Trophoblast cell (in vitro differentiated cells and primary cell): ENCODE measurements at regions not wholly inside any gene's neighbourhood (a gene's known extent, or its start where the extent isn't known, plus 50 kb on each side); places are given as distances from the start of the nearest gene placed in this dataset.

ENCODE experiments used
- DNase-seq, 2 donors: peaks; one replicate each; pipeline ENCODE4 v3.0.0-alpha.2; 2016
- H2AFZ ChIP-seq: 2 replicates; pipeline ENCODE4 v1.6.1; 2013; ENCODE audit warnings: low read length, moderate library complexity, mild to moderate bottlenecking; ENCODE audit not compliant: insufficient read depth, poor library complexity
- H2AK5ac ChIP-seq: 2 replicates; pipeline ENCODE4 v1.6.1; 2013; ENCODE audit warnings: mild to moderate bottlenecking, low read length
- H2BK120ac ChIP-seq: 2 replicates; pipeline ENCODE4 v1.6.1; 2013; ENCODE audit warnings: low read length, mild to moderate bottlenecking, moderate library complexity; ENCODE audit not compliant: insufficient read depth, poor library complexity
- H2BK12ac ChIP-seq: 2 replicates; pipeline ENCODE4 v1.6.1; 2013; ENCODE audit warnings: mild to moderate bottlenecking, low read length, moderate library complexity
- H2BK5ac ChIP-seq: 2 replicates; pipeline ENCODE4 v1.6.1; 2013; ENCODE audit warnings: low read length, low read depth, moderate library complexity, mild to moderate bottlenecking; ENCODE audit not compliant: poor library complexity
- H3K14ac ChIP-seq: 2 replicates; pipeline ENCODE4 v1.6.1; 2013; ENCODE audit warnings: mild to moderate bottlenecking, low read length
- H3K18ac ChIP-seq: 2 replicates; pipeline ENCODE4 v1.6.1; 2013; ENCODE audit warnings: mild to moderate bottlenecking, low read length
- H3K23ac ChIP-seq: 2 replicates; pipeline ENCODE4 v1.6.1; 2013; ENCODE audit warnings: low read length
- H3K27ac ChIP-seq: 2 replicates; pipeline ENCODE4 v1.5.1; 2013; ENCODE audit warnings: low read depth, mild to moderate bottlenecking, inconsistent platforms, low read length, moderate library complexity
- H3K27me3 ChIP-seq: 2 replicates; pipeline ENCODE4 v1.6.1; 2013; ENCODE audit warnings: inconsistent platforms, mild to moderate bottlenecking, low read length, moderate library complexity; ENCODE audit not compliant: insufficient read depth
- H3K36me3 ChIP-seq, 2 experiments: 1 replicate in 1 of 2; 2 replicates in 1 of 2; pipeline ENCODE4 v1.6.1; 2013; ENCODE audit warnings: low read length in 2 of 2, mild to moderate bottlenecking in 2 of 2, moderate library complexity in 1 of 2; ENCODE audit not compliant: insufficient read depth in 2 of 2, control insufficient read depth in 1 of 2
- H3K4ac ChIP-seq: 2 replicates; pipeline ENCODE4 v1.6.1; 2013; ENCODE audit warnings: low read depth, mild to moderate bottlenecking, low read length, moderate library complexity
- H3K4me1 ChIP-seq, 2 experiments: 1 replicate in 1 of 2; 2 replicates in 1 of 2; pipeline ENCODE4 v1.6.1; 2013; ENCODE audit warnings: low read length in 2 of 2, mild to moderate bottlenecking in 2 of 2, moderate library complexity in 1 of 2; ENCODE audit not compliant: insufficient read depth in 2 of 2, control insufficient read depth in 1 of 2
- H3K4me2 ChIP-seq: 2 replicates; pipeline ENCODE4 v1.6.1; 2013; ENCODE audit warnings: inconsistent platforms, mild to moderate bottlenecking, low read length, moderate library complexity
- H3K4me3 ChIP-seq: 2 replicates; pipeline ENCODE4 v1.5.1; 2013; ENCODE audit warnings: mild to moderate bottlenecking, low read depth, low read length, inconsistent platforms
- H3K79me1 ChIP-seq: one replicate; pipeline ENCODE4 v1.6.1; 2013; ENCODE audit warnings: low read length
- H3K79me2 ChIP-seq: 2 replicates; pipeline ENCODE4 v1.6.1; 2013; ENCODE audit warnings: low read length, mild to moderate bottlenecking; ENCODE audit not compliant: control insufficient read depth, insufficient read depth, poor library complexity
- H3K9ac ChIP-seq: 2 replicates; pipeline ENCODE4 v1.6.1; 2013; ENCODE audit warnings: mild to moderate bottlenecking, low read length
- H3K9me3 ChIP-seq: 2 replicates; pipeline ENCODE4 v1.6.1; 2013; ENCODE audit warnings: low read depth, mild to moderate bottlenecking, control low read depth, inconsistent platforms, low read length; ENCODE audit not compliant: insufficient read depth
- H4K12ac ChIP-seq: 2 replicates; pipeline ENCODE4 v1.6.1; 2013; ENCODE audit warnings: low read depth, mild to moderate bottlenecking, low read length, moderate library complexity
- H4K8ac ChIP-seq: 2 replicates; pipeline ENCODE4 v1.6.1; 2013; ENCODE audit warnings: low read depth, mild to moderate bottlenecking, low read length, moderate library complexity
- H4K91ac ChIP-seq: one replicate; pipeline ENCODE4 v1.6.1; 2013; ENCODE audit warnings: low read depth, mild to moderate bottlenecking, low read length, moderate library complexity
- WGBS: extraction: QIAGEN DNeasy Blood & Tissue Kit; methylation state at CpG from one replicate; pipeline ENCODE4 v1.1.7; 2013; ENCODE audit warnings: missing lambda C conversion rate; ENCODE audit not compliant: insufficient read length, insufficient coverage; ENCODE audit errors: extremely low coverage; 5-methylcytosine and 5-hydroxymethylcytosine counted together

GRCh38 chr7:153188630-153189029 lies 429.1 kb downstream of the ACTR3B start:
- Histone ChIP-seq H2AFZ (no peak overlapping the region), H4K8ac (no peak overlapping the region), H2BK12ac (no peak overlapping the region), H4K12ac (no peak overlapping the region), H2BK120ac (no peak overlapping the region), H3K79me2 (no peaks in the 10 kb centered on the region), H2AK5ac (no peak overlapping the region), H3K18ac (no peak overlapping the region), H3K36me3 (no peaks in the 10 kb centered on the region), H3K4ac (no peak overlapping the region), H3K4me1 (peaks cover 4 to 6% of the 10 kb centered on the region in 2 experiments), H3K4me3 (no peak overlapping the region), H4K91ac (no peak overlapping the region), H3K14ac (no peak overlapping the region), H3K27me3 (no peaks in the 10 kb centered on the region), H3K9me3 (no peaks in the 10 kb centered on the region), H2BK5ac (no peak overlapping the region), H3K23ac (no peak overlapping the region), H3K27ac (no peak overlapping the region), H3K79me1 (no peaks in the 10 kb centered on the region), H3K9ac (no peak overlapping the region), H3K4me2 (no peak overlapping the region)
- no CpG with 5 or more reads among the region's 3 CpGs for WGBS
- peak; percentile 91 to 93 for DNase-seq

GRCh38 chr7:153190452-153190851 lies 430.9 kb downstream of the ACTR3B start:
- no peak overlapping the region for H3K14ac ChIP-seq
- H3K4me3 ChIP-seq = no peak overlapping the region
- H2BK12ac ChIP-seq = no peak overlapping the region
- no peak overlapping the region for H3K9ac ChIP-seq
- no peak overlapping the region for H2BK120ac ChIP-seq
- no peaks in the 10 kb centered on the region for H3K27me3 ChIP-seq
- H3K23ac ChIP-seq = no peak overlapping the region
- H4K8ac ChIP-seq = no peak overlapping the region
- H4K12ac ChIP-seq = no peak overlapping the region
- no peak overlapping the region for H3K4me2 ChIP-seq
- H4K91ac ChIP-seq = no peak overlapping the region
- no CpG with 5 or more reads among the region's 3 CpGs for WGBS
- no peaks in the 10 kb centered on the region for H3K79me1 ChIP-seq
- H3K27ac ChIP-seq = no peak overlapping the region
- H3K4me1 ChIP-seq = peaks cover 4 to 6% of the 10 kb centered on the region in 2 experiments
- H2AFZ ChIP-seq = no peak overlapping the region
- H3K9me3 ChIP-seq = no peaks in the 10 kb centered on the region
- H3K18ac ChIP-seq = no peak overlapping the region
- no peak overlapping the region for H2AK5ac ChIP-seq
- peak; percentile 20 to 64 for DNase-seq
- no peak overlapping the region for H2BK5ac ChIP-seq
- no peak overlapping the region for H3K4ac ChIP-seq
- H3K36me3 ChIP-seq = no peaks in the 10 kb centered on the region
- H3K79me2 ChIP-seq = no peaks in the 10 kb centered on the region

- no peak overlapping the region for H3K4ac ChIP-seq
- no peaks in the 10 kb centered on the region for H3K79me2 ChIP-seq
- no peak overlapping the region for H3K18ac ChIP-seq
- no peak overlapping the region for H3K14ac ChIP-seq
- H4K91ac ChIP-seq = no peak overlapping the region
- no peak overlapping the region for H3K4me3 ChIP-seq
- no peak overlapping the region for H2AFZ ChIP-seq
- no peaks in the 10 kb centered on the region for H3K36me3 ChIP-seq
- H3K9ac ChIP-seq = no peak overlapping the region
- no peak overlapping the region for H4K12ac ChIP-seq
- H3K27ac ChIP-seq = no peak overlapping the region
- WGBS = no CpG with 5 or more reads among the region's 4 CpGs
- no peaks in the 10 kb centered on the region for H3K9me3 ChIP-seq
- H3K4me2 ChIP-seq = no peak overlapping the region
- no peak overlapping the region for H3K23ac ChIP-seq
- H2AK5ac ChIP-seq = no peak overlapping the region
- H4K8ac ChIP-seq = no peak overlapping the region
- H3K27me3 ChIP-seq = no peaks in the 10 kb centered on the region
- H2BK5ac ChIP-seq = no peak overlapping the region
- H2BK120ac ChIP-seq = no peak overlapping the region
- no peaks in the 10 kb centered on the region for H3K79me1 ChIP-seq
- DNase-seq = peak; percentile 28 to 57
- no peak overlapping the region for H2BK12ac ChIP-seq
- H3K4me1 ChIP-seq = peaks cover 4 to 6% of the 10 kb centered on the region in 2 experiments
Measured at GRCh38 chr7:153190986-153191385, 431.4 kb downstream of the ACTR3B start.

GRCh38 chr7:153193144-153193595 lies 433.6 kb downstream of the ACTR3B start:
- Histone ChIP-seq H4K12ac (no peak overlapping the region), H3K36me3 (no peaks in the 10 kb centered on the region), H4K8ac (no peak overlapping the region), H2BK12ac (no peak overlapping the region), H3K27ac (no peak overlapping the region), H3K4me1 (peaks cover 4 to 6% of the 10 kb centered on the region in 2 experiments), H3K4me2 (no peak overlapping the region), H3K23ac (no peak overlapping the region), H3K27me3 (no peaks in the 10 kb centered on the region), H2AFZ (no peak overlapping the region), H3K79me1 (no peaks in the 10 kb centered on the region), H3K4ac (no peak overlapping the region), H4K91ac (no peak overlapping the region), H3K79me2 (no peaks in the 10 kb centered on the region), H2BK120ac (no peak overlapping the region), H3K9me3 (no peaks in the 10 kb centered on the region), H2BK5ac (no peak overlapping the region), H3K18ac (no peak overlapping the region), H3K14ac (no peak overlapping the region), H3K4me3 (no peak overlapping the region), H2AK5ac (no peak overlapping the region), H3K9ac (no peak overlapping the region)
- no CpG with 5 or more reads among the region's 12 CpGs for WGBS
- peak; percentile 43 to 65 for DNase-seq
